Natural killer cell (primary cell): ENCODE measurements at regions not wholly inside any gene's neighbourhood (a gene's known extent, or its start where the extent isn't known, plus 50 kb on each side); places are given as distances from the start of the nearest gene placed in this dataset.

Experiments used
- ATAC-seq, 3 donors: fragments of 150-1000 bp in 2 of 3; fragments of 200-7000 bp in 1 of 3; cut with Tn5 transposase; 1 replicate in 1 of 3; 2 replicates in 2 of 3; pipeline ENCODE4 v1.10.0; 2021; ENCODE audit warnings: mild to moderate bottlenecking in 2 of 3, moderate library complexity in 2 of 3
- DNase-seq, 2 donors: peaks; one replicate each; pipeline versions ENCODE4 v3.0.0 to v3.0.0-alpha.2; 2013 to 2021; ENCODE audit warnings: mixed read lengths in 1 of 2
- H3K27ac ChIP-seq: one replicate; pipeline ENCODE4 v1.5.1; 2013; ENCODE audit warnings: mild to moderate bottlenecking, low read length
- H3K27me3 ChIP-seq: one replicate; pipeline ENCODE4 v1.6.1; 2013; ENCODE audit warnings: low read length; ENCODE audit not compliant: control insufficient read depth, insufficient read depth
- H3K36me3 ChIP-seq: one replicate; pipeline ENCODE4 v1.6.1; 2013; ENCODE audit warnings: low read length; ENCODE audit not compliant: control insufficient read depth, insufficient read depth
- H3K4me1 ChIP-seq: one replicate; pipeline ENCODE4 v1.6.1; 2013; ENCODE audit warnings: low read length; ENCODE audit not compliant: control insufficient read depth, insufficient read depth
- H3K4me3 ChIP-seq: one replicate; pipeline ENCODE4 v1.5.1; 2013; ENCODE audit warnings: low read length
- H3K9me3 ChIP-seq: one replicate; pipeline ENCODE4 v1.6.1; 2013; ENCODE audit warnings: low read length; ENCODE audit not compliant: control insufficient read depth, insufficient read depth
- H3K27ac Mint-ChIP-seq, 2 donors: one replicate each; pipeline ENCODE4 v1.8.0; 2022; ENCODE audit warnings: mild to moderate bottlenecking in 2 of 2, mixed read lengths in 2 of 2, moderate library complexity in 1 of 2
- H3K27me3 Mint-ChIP-seq, 2 donors: one replicate each; pipeline ENCODE4 v1.8.0; 2022; ENCODE audit warnings: low read depth in 2 of 2, mixed read lengths in 2 of 2
- H3K36me3 Mint-ChIP-seq: one replicate; pipeline ENCODE4 v1.8.0; 2022; ENCODE audit warnings: mixed read lengths
- H3K4me1 Mint-ChIP-seq, 2 donors: one replicate each; pipeline ENCODE4 v1.8.0; 2022; ENCODE audit warnings: mixed read lengths in 2 of 2
- H3K4me3 Mint-ChIP-seq: one replicate; pipeline ENCODE4 v1.8.0; 2022; ENCODE audit warnings: mild to moderate bottlenecking, moderate library complexity, mixed read lengths
- H3K9me3 Mint-ChIP-seq, 2 donors: one replicate each; pipeline ENCODE4 v1.8.0; 2022; ENCODE audit warnings: mixed read lengths in 2 of 2
- CTCF ChIP-seq: fragments of 200-600 bp; IDR thresholded peaks from one replicate; pipeline ENCODE4 v1.8.0; 2022; ENCODE audit warnings: antibody characterized with exemption
- WGBS: methylation state at CpG from one replicate; pipeline ENCODE4 v1.1.7; 2013; ENCODE audit warnings: missing lambda C conversion rate; ENCODE audit not compliant: insufficient coverage; 5-methylcytosine and 5-hydroxymethylcytosine counted together
- intact Hi-C: fragments of 100-400 bp; cut with micrococcal nuclease; formaldehyde crosslinking; loops from one replicate; pipeline ENCODE4 v1.14.2; 2022

GRCh38 chr1:208298593-208299269 is 54.5 kb upstream of the PLXNA2 start:
- no peaks in the 10 kb centered on the region for H3K36me3 Mint-ChIP-seq
- Histone ChIP-seq H3K4me3 (no peak overlapping the region), H3K27me3 (peaks cover 6% of the 10 kb centered on the region), H3K9me3 (no peaks in the 10 kb centered on the region), H3K36me3 (no peaks in the 10 kb centered on the region), H3K27ac (no peak overlapping the region), H3K4me1 (no peaks in the 10 kb centered on the region)
- ATAC-seq, result no peak
- no peak overlapping the region for H3K27ac Mint-ChIP-seq
- H3K4me1 Mint-ChIP-seq, result no peaks in the 10 kb centered on the region
- H3K9me3 Mint-ChIP-seq, result no peaks in the 10 kb centered on the region
- no peak overlapping the region for H3K4me3 Mint-ChIP-seq
- no peak for DNase-seq
- TF ChIP-seq CTCF, result no peak
- intact Hi-C loops, result no loop called here
- H3K27me3 Mint-ChIP-seq, result peaks cover 29 to 46% of the 10 kb centered on the region in 2 donors
- 87% methylated on average over 5 of the region's 5 CpGs for WGBS

GRCh38 chr1:208300084-208300770 is 56.0 kb upstream of the PLXNA2 start:
- H3K36me3 ChIP-seq, result no peaks in the 10 kb centered on the region
- 84% methylated on average over 5 of the region's 7 CpGs for WGBS
- peaks cover 17 to 34% of the 10 kb centered on the region in 2 donors for H3K27me3 Mint-ChIP-seq
- H3K36me3 Mint-ChIP-seq, result no peaks in the 10 kb centered on the region
- no peaks in the 10 kb centered on the region for H3K4me1 Mint-ChIP-seq
- intact Hi-C loops, result no loop called here
- H3K27ac ChIP-seq, result no peak overlapping the region
- ATAC-seq, result no peak
- no peak overlapping the region for H3K4me3 Mint-ChIP-seq
- H3K9me3 Mint-ChIP-seq, result no peaks in the 10 kb centered on the region
- no peaks in the 10 kb centered on the region for H3K4me1 ChIP-seq
- H3K4me3 ChIP-seq, result no peak overlapping the region
- DNase-seq, result no peak
- peaks cover 6% of the 10 kb centered on the region for H3K27me3 ChIP-seq
- no peaks in the 10 kb centered on the region for H3K9me3 ChIP-seq
- no peak for TF ChIP-seq CTCF
- no peak overlapping the region for H3K27ac Mint-ChIP-seq

- DNase-seq (no peak), ATAC-seq (no peak)
- H3K9me3 Mint-ChIP-seq, result no peaks in the 10 kb centered on the region
- no peaks in the 10 kb centered on the region for H3K36me3 Mint-ChIP-seq
- Histone ChIP-seq H3K36me3 (no peaks in the 10 kb centered on the region), H3K27me3 (no peaks in the 10 kb centered on the region), H3K4me3 (no peak overlapping the region), H3K27ac (no peak overlapping the region), H3K4me1 (no peaks in the 10 kb centered on the region), H3K9me3 (no peaks in the 10 kb centered on the region)
- no peaks in the 10 kb centered on the region for H3K4me1 Mint-ChIP-seq
- TF ChIP-seq CTCF, result no peak
- intact Hi-C loops, result no loop called here
- H3K27me3 Mint-ChIP-seq, result peaks cover 8 to 22% of the 10 kb centered on the region in 2 donors
- WGBS, result 92% methylated on average over 4 of the region's 4 CpGs
- no peak overlapping the region for H3K27ac Mint-ChIP-seq
- H3K4me3 Mint-ChIP-seq, result no peak overlapping the region
These were observed 58.6 kb upstream of the PLXNA2 start for GRCh38 chr1:208302699-208303238.
